ENCODE measurements at regions not wholly inside any gene's neighbourhood (a gene's known extent, or its start where the extent isn't known, plus 50 kb on each side); places are given as distances from the start of the nearest gene placed in this dataset.

GRCh38 chr1:221559911-221560310 lies 182.0 kb downstream of the DUSP10 start:
- no peak overlapping the region for H3K27ac Mint-ChIP-seq
- no peaks in the 10 kb centered on the region for H3K9me3 ChIP-seq (ENCODE audit: control insufficient read depth, low read length)
- H3K36me3 ChIP-seq (ENCODE audit: control insufficient read depth, insufficient read depth, low read length) = no peaks in the 10 kb centered on the region
- H3K4me3 ChIP-seq (ENCODE audit: low read length) = no peak overlapping the region
- no peak for DNase-seq
- TF ChIP-seq CTCF (conservative IDR thresholded peaks at IDR 0.05) = no peak
- no peak overlapping the region for H3K27ac ChIP-seq (ENCODE audit: low read depth, low read length)
- H3K9me3 Mint-ChIP-seq = no peaks in the 10 kb centered on the region
- peaks cover 3% of the 10 kb centered on the region for H3K4me1 ChIP-seq (ENCODE audit: control insufficient read depth, insufficient read depth, low read length)
- no peaks in the 10 kb centered on the region for H3K27me3 Mint-ChIP-seq (ENCODE audit: insufficient read depth)
- no peaks in the 10 kb centered on the region for H3K36me3 Mint-ChIP-seq (ENCODE audit: low read depth)
- H3K27me3 ChIP-seq (ENCODE audit: control insufficient read depth, insufficient read depth, low read length, poor library complexity, severe bottlenecking) = no peaks in the 10 kb centered on the region
- no peak overlapping the region for H3K4me3 Mint-ChIP-seq
- H3K4me1 Mint-ChIP-seq = no peaks in the 10 kb centered on the region
- H3K9ac ChIP-seq (ENCODE audit: extremely low read depth, low read length, poor library complexity, severe bottlenecking) = no peak overlapping the region
- 97 to 100% methylated on average over 1 to 4 of the region's 4 CpGs for WGBS, 2 experiments (ENCODE audit: insufficient coverage in 1 of 2, insufficient read length in 1 of 2)

GRCh38 chr1:221562542-221563475 lies 179.1 kb downstream of the DUSP10 start:
- H3K36me3 Mint-ChIP-seq (ENCODE audit: low read depth) = no peaks in the 10 kb centered on the region

DNA sequence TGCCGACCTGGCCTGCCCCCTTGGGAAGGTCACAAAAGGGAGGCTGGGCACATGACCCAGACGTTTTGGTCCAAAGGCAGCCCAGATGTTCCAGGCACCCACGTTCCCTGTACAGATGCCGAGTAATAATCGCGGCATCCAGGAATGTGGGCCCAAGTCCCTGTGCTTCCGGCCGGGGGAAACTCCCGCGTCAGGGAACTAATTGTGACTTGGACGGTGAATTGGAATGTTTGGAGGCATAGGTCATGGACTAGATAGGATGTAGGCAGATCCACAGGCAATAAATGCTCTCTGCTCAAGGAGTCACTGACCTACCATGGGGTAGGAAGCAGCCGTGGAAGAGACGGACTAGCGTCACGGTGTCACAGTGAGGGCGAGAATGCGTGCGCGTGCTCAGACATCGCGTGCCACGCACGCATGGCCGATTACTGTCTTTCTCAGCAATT lies 178.4 kb downstream of the DUSP10 start:
- no peak overlapping the region for H3K4me3 Mint-ChIP-seq
- TF ChIP-seq CTCF (conservative IDR thresholded peaks at IDR 0.05) = no peak
- Histone ChIP-seq H3K9me3 (ENCODE audit: control insufficient read depth, low read length) (no peaks in the 10 kb centered on the region), H3K27me3 (ENCODE audit: control insufficient read depth, insufficient read depth, low read length, poor library complexity, severe bottlenecking) (no peaks in the 10 kb centered on the region), H3K27ac (ENCODE audit: low read depth, low read length) (no peak overlapping the region), H3K9ac (ENCODE audit: extremely low read depth, low read length, poor library complexity, severe bottlenecking) (no peak overlapping the region), H3K36me3 (ENCODE audit: control insufficient read depth, insufficient read depth, low read length) (no peaks in the 10 kb centered on the region), H3K4me1 (ENCODE audit: control insufficient read depth, insufficient read depth, low read length) (peaks cover 3% of the 10 kb centered on the region), H3K4me3 (ENCODE audit: low read length) (no peak overlapping the region)
- H3K4me1 Mint-ChIP-seq = peaks cover 8% of the 10 kb centered on the region
- H3K9me3 Mint-ChIP-seq = no peaks in the 10 kb centered on the region
- no peaks in the 10 kb centered on the region for H3K36me3 Mint-ChIP-seq (ENCODE audit: low read depth)
- no peaks in the 10 kb centered on the region for H3K27me3 Mint-ChIP-seq (ENCODE audit: insufficient read depth)
- 95 to 99% methylated on average over 8 to 24 of the region's 24 CpGs for WGBS, 2 experiments (ENCODE audit: insufficient coverage in 1 of 2, insufficient read length in 1 of 2)
- H3K27ac Mint-ChIP-seq = no peak overlapping the region
- DNase-seq = no peak

More at GRCh38 chr1:221562542-221563475, 179.1 kb downstream of the DUSP10 start:
- Mint-ChIP-seq H3K27ac (no peak overlapping the region), H3K4me1 (peaks cover 8% of the 10 kb centered on the region), H3K4me3 (no peak overlapping the region), H3K27me3 (ENCODE audit: insufficient read depth) (no peaks in the 10 kb centered on the region), H3K9me3 (no peaks in the 10 kb centered on the region)
- Histone ChIP-seq H3K27ac (ENCODE audit: low read depth, low read length) (no peak overlapping the region), H3K4me1 (ENCODE audit: control insufficient read depth, insufficient read depth, low read length) (peaks cover 3% of the 10 kb centered on the region), H3K36me3 (ENCODE audit: control insufficient read depth, insufficient read depth, low read length) (no peaks in the 10 kb centered on the region), H3K9ac (ENCODE audit: extremely low read depth, low read length, poor library complexity, severe bottlenecking) (no peak overlapping the region), H3K4me3 (ENCODE audit: low read length) (no peak overlapping the region), H3K27me3 (ENCODE audit: control insufficient read depth, insufficient read depth, low read length, poor library complexity, severe bottlenecking) (no peaks in the 10 kb centered on the region), H3K9me3 (ENCODE audit: control insufficient read depth, low read length) (no peaks in the 10 kb centered on the region)
- no peak for DNase-seq
- TF ChIP-seq CTCF (conservative IDR thresholded peaks at IDR 0.05) = no peak
- WGBS, 2 experiments (ENCODE audit: insufficient coverage in 1 of 2, insufficient read length in 1 of 2) = 99 to 100% methylated on average over 4 to 9 of the region's 9 CpGs
